GM12878 (cell line): ENCODE measurements at regions not wholly inside any gene's neighbourhood (a gene's known extent, or its start where the extent isn't known, plus 50 kb on each side); places are given as distances from the start of the nearest gene placed in this dataset.

ENCODE experiments used
- ATAC-seq: fragments of 200-7000 bp; cut with Tn5 transposase; 3 replicates; pipeline ENCODE4 v1.9.1; 2020; ENCODE audit warnings: mild to moderate bottlenecking, moderate library complexity
- BruUV-seq: library from RNA; stranded (reverse); fragments of 400-500 nt; replicated peaks from 2 replicates; lab custom pipeline; 2021; lab: Mats Ljungman, UMichigan
- CTCF ChIA-PET: fragments of 300-600 bp; sonication (Branson Sonifier 250); formaldehyde crosslinking; extraction: SDS; loops from one replicate; lab custom pipeline; 2021; ENCODE audit warnings: inconsistent platforms; lab: Yijun Ruan, JAX
- POLR2A ChIA-PET: fragments of 350-600 bp; formaldehyde crosslinking; extraction: SDS; loops from one replicate; lab custom pipeline; 2021; ENCODE audit warnings: inconsistent platforms; lab: Charles Lee
- RAD21 ChIA-PET: fragments of 300-600 bp; sonication (Branson Sonifier 250); formaldehyde crosslinking; loops from one replicate; lab custom pipeline; 2023; ENCODE audit warnings: antibody characterized with exemption; ENCODE audit not compliant: unreplicated experiment; lab: Charles Lee
- SMC1A ChIA-PET: fragments of 300-600 bp; sonication (Branson Sonifier 250); formaldehyde crosslinking; loops from one replicate; lab custom pipeline; 2023; ENCODE audit not compliant: unreplicated experiment, uncharacterized antibody; lab: Charles Lee
- DNase-seq: peaks from one replicate; pipeline ENCODE4 v3.0.0-alpha.2; 2011; ENCODE audit warnings: low read depth, low spot score
- FAIRE-seq: peaks from 3 replicates; lab custom pipeline; 2011; peaks lifted over from hg19 to GRCh38; lab: Jason Lieb, UNC
- H2AFZ ChIP-seq: 2 replicates; pipeline ENCODE4 v1.6.0; 2011; ENCODE audit warnings: low read depth, low read length, control low read depth; ENCODE audit not compliant: control insufficient read depth
- H3K27ac ChIP-seq: 2 replicates; pipeline ENCODE4 v1.5.1; 2011; ENCODE audit warnings: control low read depth; ENCODE audit not compliant: control insufficient read depth, insufficient read depth
- H3K27me3 ChIP-seq, 2 experiments: replicated peaks in 1 of 2; 2 replicates each; pipeline versions ENCODE4 v1.6.0 to v1.6.1; 2011; ENCODE audit warnings: low read length in 1 of 2; ENCODE audit not compliant: control insufficient read depth in 2 of 2, insufficient read depth in 2 of 2
- H3K36me3 ChIP-seq, 2 experiments: 2 replicates each; pipeline ENCODE4 v1.5.1; 2011; ENCODE audit warnings: low read length in 1 of 2; ENCODE audit not compliant: control insufficient read depth in 2 of 2, insufficient read depth in 2 of 2
- H3K4me1 ChIP-seq: 2 replicates; pipeline ENCODE4 v1.6.1; 2011; ENCODE audit warnings: mild to moderate bottlenecking, low read length, moderate library complexity, mixed read lengths; ENCODE audit not compliant: control insufficient read depth, insufficient read depth
- H3K4me2 ChIP-seq: 2 replicates; pipeline ENCODE4 v1.6.0; 2011; ENCODE audit warnings: control low read depth; ENCODE audit not compliant: control insufficient read depth, insufficient read depth
- H3K4me3 ChIP-seq: fragments of 200-600 bp; sonication (generic); 2 replicates; pipeline ENCODE4 v1.5.1; 2016
- H3K79me2 ChIP-seq: 2 replicates; pipeline ENCODE4 v1.6.0; 2011; ENCODE audit warnings: low read length; ENCODE audit not compliant: control insufficient read depth, insufficient read depth
- H3K9ac ChIP-seq: 2 replicates; pipeline ENCODE4 v1.8.0; 2011; ENCODE audit warnings: low read length, control low read depth, mixed read lengths; ENCODE audit not compliant: control insufficient read depth, insufficient read depth
- H3K9me3 ChIP-seq: replicated peaks from 3 replicates; pipeline ENCODE4 v1.5.1; 2011; ENCODE audit warnings: mild to moderate bottlenecking, low read length; ENCODE audit not compliant: control insufficient read depth, insufficient read depth
- H4K20me1 ChIP-seq: 2 replicates; pipeline ENCODE4 v1.6.0; 2011; ENCODE audit not compliant: control insufficient read depth, insufficient read depth
- ATF3 ChIP-seq: IDR thresholded peaks from 2 replicates; pipeline ENCODE4 v1.6.1; 2011; ENCODE audit warnings: low read depth, mild to moderate bottlenecking, low read length, moderate library complexity, borderline replicate concordance; ENCODE audit errors: extremely low read depth
- EGR1 ChIP-seq, 2 experiments: IDR thresholded peaks; 1 replicate in 1 of 2; 2 replicates in 1 of 2; pipeline ENCODE4 v1.6.1; 2011 to 2012; ENCODE audit warnings: low read depth in 2 of 2, low read length in 2 of 2, borderline replicate concordance in 1 of 2, mild to moderate bottlenecking in 1 of 2, moderate library complexity in 1 of 2
- IKZF1 ChIP-seq: fragments of 450-650 bp; conservative IDR thresholded peaks from 2 replicates; pipeline ENCODE4 v1.6.1; 2017; ENCODE audit warnings: antibody characterized with exemption, mild to moderate bottlenecking
- IRF4 ChIP-seq: IDR thresholded peaks from 2 replicates; pipeline ENCODE4 v1.6.1; 2011; ENCODE audit warnings: low read depth, low read length
- JUNB ChIP-seq: IDR thresholded peaks from 2 replicates; pipeline ENCODE4 v1.6.1; 2016; ENCODE audit warnings: antibody characterized with exemption, mild to moderate bottlenecking
- NKRF ChIP-seq: fragments of 450-650 bp; conservative IDR thresholded peaks from 2 replicates; pipeline ENCODE4 v1.6.1; 2017; ENCODE audit warnings: mild to moderate bottlenecking, moderate library complexity
- RAD21 ChIP-seq: IDR thresholded peaks from 2 replicates; pipeline ENCODE4 v1.6.1; 2011; ENCODE audit warnings: mild to moderate bottlenecking, low read depth, low read length, moderate library complexity; ENCODE audit not compliant: insufficient read depth
- RCOR1 ChIP-seq: conservative IDR thresholded peaks from 2 replicates; pipeline ENCODE4 v1.6.1; 2012; ENCODE audit warnings: low read depth, low read length, improper control_type of control experiment
- RELA ChIP-seq: fragments of 450-650 bp; IDR thresholded peaks from 2 replicates; pipeline ENCODE4 v1.8.0; 2014; ENCODE audit warnings: borderline replicate concordance; ENCODE audit not compliant: partially characterized antibody
- USF1 ChIP-seq: IDR thresholded peaks from 2 replicates; pipeline ENCODE4 v1.6.1; 2011; ENCODE audit warnings: borderline replicate concordance, low read depth, mild to moderate bottlenecking, moderate library complexity, mixed read lengths, low read length; ENCODE audit not compliant: insufficient read depth; ENCODE audit errors: extremely low read length
- ZNF274 ChIP-seq: IDR thresholded peaks from one replicate; pipeline ENCODE4 v1.8.0; 2011; ENCODE audit not compliant: insufficient read length, insufficient read depth
- ZNF687 ChIP-seq: fragments of 450-650 bp; IDR thresholded peaks from 2 replicates; pipeline ENCODE4 v1.6.1; 2017; ENCODE audit warnings: mild to moderate bottlenecking, moderate library complexity
- WGBS: methylation state at CpG from one replicate; pipeline ENCODE4 v1.1.6; 2016; ENCODE audit warnings: low lambda C conversion rate; ENCODE audit not compliant: insufficient replicate concordance, insufficient coverage; ENCODE audit errors: missing lambda C conversion rate; 5-methylcytosine and 5-hydroxymethylcytosine counted together
- in situ Hi-C: fragments of 300-500 bp; cut with MboI; formaldehyde crosslinking; loops from 9 replicates; pipeline ENCODE4 v1.14.3; 2018; ENCODE audit warnings: mixed read lengths
- intact Hi-C: fragments of 100-400 bp; cut with micrococcal nuclease; formaldehyde crosslinking; loops from one replicate; pipeline ENCODE4 v1.14.2; 2022; ENCODE audit not compliant: unreplicated experiment

GRCh38 chr6:23335894-23336293 is 766.5 kb downstream of the HDGFL1 start:
- no peak for FAIRE-seq
- in situ Hi-C loops: no loop called here

More at GRCh38 chr6:23335894-23336293, 766.5 kb downstream of the HDGFL1 start:
- ChIA-PET POLR2A (no interaction called here), CTCF (no interaction called here), RAD21 (no interaction called here), SMC1A (interaction anchor here (0.9 kb wide), 1 partner anchor 10 kb away, joined by 4 read pairs; no protein-coding TSS in a partner anchor)
- Histone ChIP-seq H3K27me3 (no peaks in the 10 kb centered on the region), H3K36me3 (no peaks in the 10 kb centered on the region), H3K4me1 (no peaks in the 10 kb centered on the region), H3K27ac (no peak overlapping the region), H2AFZ (no peak overlapping the region), H3K9ac (no peak overlapping the region), H4K20me1 (no peaks in the 10 kb centered on the region), H3K9me3 (no peaks in the 10 kb centered on the region), H3K4me3 (no peak overlapping the region), H3K79me2 (no peaks in the 10 kb centered on the region), H3K4me2 (no peak overlapping the region)
- no TSS peak for BruUV-seq
- DNase-seq (no peak), ATAC-seq (no peak)
- 39% methylated on average over 2 of the region's 2 CpGs for WGBS
- intact Hi-C loops: no loop called here
- TF ChIP-seq EGR1 (IDR thresholded peaks at IDR 0.05; ENCODE audit: borderline replicate concordance in 1 of 2, low read depth in 2 of 2, low read length in 2 of 2): no peak
- no peak for TF ChIP-seq RCOR1
- no peak for TF ChIP-seq IKZF1
- TF ChIP-seq JUNB: no peak
- no peak for TF ChIP-seq ATF3
- TF ChIP-seq USF1: no peak
- TF ChIP-seq RAD21: no peak
- TF ChIP-seq IRF4: no peak
- no peak for TF ChIP-seq RELA
- no peak for TF ChIP-seq NKRF
- TF ChIP-seq ZNF274: no peak
- no peak for TF ChIP-seq ZNF687
